ENCODE measurements at regions not wholly inside any gene's neighbourhood (a gene's known extent, or its start where the extent isn't known, plus 50 kb on each side); places are given as distances from the start of the nearest gene placed in this dataset.

- Histone ChIP-seq H3K27me3 (ENCODE audit: control insufficient read depth, insufficient read depth, low read length) (no peaks in the 10 kb centered on the region), H3K4me2 (ENCODE audit: extremely low read depth, insufficient read depth, low read length) (no peak overlapping the region), H3K36me3 (ENCODE audit: control insufficient read depth, insufficient read depth, low read length) (no peaks in the 10 kb centered on the region), H2AFZ (ENCODE audit: low read length) (no peak overlapping the region), H4K20me1 (ENCODE audit: control insufficient read depth, extremely low read depth, insufficient read depth, low read length) (no peaks in the 10 kb centered on the region), H3K79me2 (ENCODE audit: control insufficient read depth, insufficient read depth, low read length) (no peaks in the 10 kb centered on the region), H3K9ac (ENCODE audit: insufficient read depth, low read length) (no peak overlapping the region), H3K4me3 (replicated peaks in 1 of 4; ENCODE audit: control extremely low read depth in 1 of 4, insufficient read depth in 1 of 4, low read depth in 3 of 4, low read length in 4 of 4) (no peak overlapping the region), H3K27ac (ENCODE audit: insufficient read depth, low read length) (no peak overlapping the region), H3K4me1 (ENCODE audit: control insufficient read depth, extremely low read depth, insufficient read depth, low read length) (no peaks in the 10 kb centered on the region), H3K9me3 (ENCODE audit: control insufficient read depth, insufficient read depth, low read depth, low read length) (no peaks in the 10 kb centered on the region)
- DNase-seq (ENCODE audit: low read depth in 2 of 2): no peak
- TF ChIP-seq CTCF (conservative IDR thresholded peaks at IDR 0.05 in 1 of 2, IDR thresholded peaks at IDR 0.05 in 1 of 2; ENCODE audit: low read depth in 1 of 2, low read length in 2 of 2): no peak
- TF ChIP-seq EZH2 (IDR thresholded peaks at IDR 0.05; ENCODE audit: low read length, missing control alignments): no peak
Measured at GRCh38 chr7:156090988-156091387, 278.7 kb upstream of the SHH start.

- H3K36me3 ChIP-seq (ENCODE audit: control insufficient read depth, insufficient read depth, low read length): no peaks in the 10 kb centered on the region
- H2AFZ ChIP-seq (ENCODE audit: low read length): no peak overlapping the region
- no peaks in the 10 kb centered on the region for H4K20me1 ChIP-seq (ENCODE audit: control insufficient read depth, extremely low read depth, insufficient read depth, low read length)
- H3K27me3 ChIP-seq (ENCODE audit: control insufficient read depth, insufficient read depth, low read length): no peaks in the 10 kb centered on the region
- H3K9ac ChIP-seq (ENCODE audit: insufficient read depth, low read length): no peak overlapping the region
- no peak overlapping the region for H3K4me2 ChIP-seq (ENCODE audit: extremely low read depth, insufficient read depth, low read length)
- H3K27ac ChIP-seq (ENCODE audit: insufficient read depth, low read length): no peak overlapping the region
- no peak overlapping the region for H3K4me3 ChIP-seq (replicated peaks in 1 of 4; ENCODE audit: control extremely low read depth in 1 of 4, insufficient read depth in 1 of 4, low read depth in 3 of 4, low read length in 4 of 4)
- no peak for DNase-seq (ENCODE audit: low read depth in 2 of 2)
- H3K9me3 ChIP-seq (ENCODE audit: control insufficient read depth, insufficient read depth, low read depth, low read length): no peaks in the 10 kb centered on the region
- H3K79me2 ChIP-seq (ENCODE audit: control insufficient read depth, insufficient read depth, low read length): no peaks in the 10 kb centered on the region
- no peak for TF ChIP-seq CTCF (conservative IDR thresholded peaks at IDR 0.05 in 1 of 2, IDR thresholded peaks at IDR 0.05 in 1 of 2; ENCODE audit: low read depth in 1 of 2, low read length in 2 of 2)
- H3K4me1 ChIP-seq (ENCODE audit: control insufficient read depth, extremely low read depth, insufficient read depth, low read length): no peaks in the 10 kb centered on the region
Measured at GRCh38 chr7:156089222-156089621, 277.0 kb upstream of the SHH start.

GRCh38 chr7:156088115-156088514, 275.9 kb upstream of the SHH start:
- Histone ChIP-seq H3K9ac (ENCODE audit: insufficient read depth, low read length) (no peak overlapping the region), H3K4me1 (ENCODE audit: control insufficient read depth, extremely low read depth, insufficient read depth, low read length) (no peaks in the 10 kb centered on the region), H3K4me3 (replicated peaks in 1 of 4; ENCODE audit: control extremely low read depth in 1 of 4, insufficient read depth in 1 of 4, low read depth in 3 of 4, low read length in 4 of 4) (no peak overlapping the region), H4K20me1 (ENCODE audit: control insufficient read depth, extremely low read depth, insufficient read depth, low read length) (no peaks in the 10 kb centered on the region), H3K27ac (ENCODE audit: insufficient read depth, low read length) (no peak overlapping the region), H3K27me3 (ENCODE audit: control insufficient read depth, insufficient read depth, low read length) (no peaks in the 10 kb centered on the region), H3K9me3 (ENCODE audit: control insufficient read depth, insufficient read depth, low read depth, low read length) (no peaks in the 10 kb centered on the region), H3K36me3 (ENCODE audit: control insufficient read depth, insufficient read depth, low read length) (no peaks in the 10 kb centered on the region), H3K4me2 (ENCODE audit: extremely low read depth, insufficient read depth, low read length) (no peak overlapping the region), H2AFZ (ENCODE audit: low read length) (no peak overlapping the region), H3K79me2 (ENCODE audit: control insufficient read depth, insufficient read depth, low read length) (no peaks in the 10 kb centered on the region)
- TF ChIP-seq EZH2 (IDR thresholded peaks at IDR 0.05; ENCODE audit: low read length, missing control alignments): no peak
- no peak for DNase-seq (ENCODE audit: low read depth in 2 of 2)
